Urothelium cell line (cell line): ENCODE measurements at regions not wholly inside any gene's neighbourhood (a gene's known extent, or its start where the extent isn't known, plus 50 kb on each side); places are given as distances from the start of the nearest gene placed in this dataset.

Source experiments
- DNase-seq: peaks from one replicate; pipeline ENCODE4 v3.0.0; 2011; ENCODE audit warnings: low spot score, mixed read lengths
- FAIRE-seq: peaks from 2 replicates; lab custom pipeline; 2011; peaks lifted over from hg19 to GRCh38; lab: Jason Lieb, UNC

GRCh38 chr13:30359991-30360390 lies 52.6 kb upstream of the KATNAL1 start:
- FAIRE-seq: no peak

GRCh38 chr13:30360586-30360985 lies 53.2 kb upstream of the KATNAL1 start:
- DNase-seq (no peak), FAIRE-seq (no peak)

More at GRCh38 chr13:30359991-30360390, 52.6 kb upstream of the KATNAL1 start:
- no peak for DNase-seq

- no peak for DNase-seq
These were observed 54.8 kb upstream of the KATNAL1 start for GRCh38 chr13:30362005-30362788.

GRCh38 chr13:30362869-30363268 lies 55.5 kb upstream of the KATNAL1 start:
- FAIRE-seq (no peak), DNase-seq (no peak)

More at GRCh38 chr13:30362005-30362788, 54.8 kb upstream of the KATNAL1 start:
- no peak for FAIRE-seq

- FAIRE-seq: no peak
- DNase-seq: no peak
These were observed 56.4 kb upstream of the KATNAL1 start for GRCh38 chr13:30363725-30364124.

- no peak for FAIRE-seq
- DNase-seq: no peak
These were observed 56.8 kb upstream of the KATNAL1 start for GRCh38 chr13:30364133-30364532.

GRCh38 chr13:30364876-30365275 lies 57.4 kb upstream of the UBE2L5 start:
- FAIRE-seq (no peak), DNase-seq (no peak)

GRCh38 chr13:30366088-30366487 lies 56.2 kb upstream of the UBE2L5 start:
- DNase-seq (no peak), FAIRE-seq (no peak)

GRCh38 chr13:30367296-30367695 lies 55.0 kb upstream of the UBE2L5 start:
- FAIRE-seq (no peak), DNase-seq (no peak)

- FAIRE-seq (no peak), DNase-seq (no peak)
These were observed 52.1 kb upstream of the UBE2L5 start for GRCh38 chr13:30370146-30370545.

GRCh38 chr13:30370916-30371521 lies 51.3 kb upstream of the UBE2L5 start:
- DNase-seq (no peak), FAIRE-seq (no peak)

- no peak for FAIRE-seq
- peak; percentile 12 for DNase-seq
These were observed 50.5 kb upstream of the UBE2L5 start for GRCh38 chr13:30371649-30372265.
